SKM-1 (cell line): ENCODE measurements at regions not wholly inside any gene's neighbourhood (a gene's known extent, or its start where the extent isn't known, plus 50 kb on each side); places are given as distances from the start of the nearest gene placed in this dataset.

Experiments used
- DNase-seq: peaks from one replicate; lab custom pipeline; 2025; ENCODE audit not compliant: unreplicated experiment; lab: John Stamatoyannopoulos, UW

- no peak for DNase-seq
These were observed 780.2 kb upstream of the SEL1L start for GRCh38 chr14:82313889-82314288.

- no peak for DNase-seq
These were observed 794.8 kb upstream of the SEL1L start for GRCh38 chr14:82328442-82328841.

- no peak for DNase-seq
These were observed 807.7 kb upstream of the SEL1L start for GRCh38 chr14:82341261-82341810.

- DNase-seq = no peak
These were observed 808.9 kb upstream of the SEL1L start for GRCh38 chr14:82342596-82342995.

GRCh38 chr14:82345184-82345583, 811.5 kb upstream of the SEL1L start:
- DNase-seq = no peak

GRCh38 chr14:82354126-82354525, 820.5 kb upstream of the SEL1L start:
- no peak for DNase-seq

DNA sequence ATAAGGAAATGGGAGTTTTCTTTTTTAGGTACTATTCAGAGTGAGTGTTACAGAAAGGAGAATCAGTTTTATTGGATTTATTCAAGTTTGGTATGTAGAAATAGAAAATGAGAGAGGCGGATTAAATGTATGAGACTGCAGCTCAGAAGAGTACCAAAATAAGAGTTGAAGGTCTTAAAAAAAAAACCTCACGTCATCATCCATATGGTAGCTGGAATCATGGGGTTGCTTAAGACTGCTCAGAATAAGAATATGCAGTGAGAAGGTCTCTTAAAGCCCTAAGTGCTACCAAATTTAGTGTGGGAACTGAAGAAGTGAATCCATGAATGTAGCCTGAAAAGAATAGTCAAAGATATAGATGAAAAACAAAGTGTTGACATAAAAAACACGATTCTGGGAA, 825.5 kb upstream of the SEL1L start:
- DNase-seq = no peak

- DNase-seq = no peak
These were observed 828.8 kb upstream of the SEL1L start for GRCh38 chr14:82362452-82362851.

DNA sequence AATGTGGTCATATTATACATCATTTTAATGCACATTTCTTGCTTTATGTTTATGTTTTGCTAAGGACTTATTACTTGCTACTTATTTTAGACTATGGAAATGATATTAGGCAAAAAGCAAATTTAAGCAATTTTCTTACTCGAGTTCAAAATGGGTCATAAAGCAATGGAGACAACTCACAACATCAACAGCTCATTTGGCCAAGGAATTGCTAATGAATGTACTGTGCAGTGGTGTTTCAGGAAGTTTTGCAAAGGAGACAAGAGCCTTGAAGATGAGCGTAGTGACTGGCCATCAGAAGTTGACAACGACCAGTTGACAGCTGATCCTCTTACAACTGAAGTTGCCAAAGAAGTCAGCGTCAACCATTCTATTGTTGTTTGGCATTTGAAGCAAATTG, 831.8 kb upstream of the SEL1L start:
- no peak for DNase-seq

DNA sequence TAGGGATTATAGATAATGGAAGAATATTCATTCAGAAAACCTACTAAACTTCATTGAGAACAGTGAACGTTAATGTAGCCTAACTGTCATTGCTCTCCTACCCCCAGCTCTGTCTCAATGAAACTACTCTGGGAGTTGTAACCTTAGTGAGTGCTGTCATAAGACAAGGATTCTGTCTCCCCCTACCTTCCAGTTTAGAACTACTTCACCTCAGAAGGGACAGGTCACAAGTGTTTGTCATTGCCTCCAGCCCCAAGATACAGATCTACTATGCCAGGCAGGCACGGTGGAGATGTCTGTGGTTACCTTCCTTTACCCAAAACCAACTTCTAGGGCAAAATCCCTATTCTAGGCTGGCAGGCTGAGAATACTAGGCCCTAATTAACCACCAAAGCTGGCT, 833.1 kb upstream of the SEL1L start:
- no peak for DNase-seq

DNA sequence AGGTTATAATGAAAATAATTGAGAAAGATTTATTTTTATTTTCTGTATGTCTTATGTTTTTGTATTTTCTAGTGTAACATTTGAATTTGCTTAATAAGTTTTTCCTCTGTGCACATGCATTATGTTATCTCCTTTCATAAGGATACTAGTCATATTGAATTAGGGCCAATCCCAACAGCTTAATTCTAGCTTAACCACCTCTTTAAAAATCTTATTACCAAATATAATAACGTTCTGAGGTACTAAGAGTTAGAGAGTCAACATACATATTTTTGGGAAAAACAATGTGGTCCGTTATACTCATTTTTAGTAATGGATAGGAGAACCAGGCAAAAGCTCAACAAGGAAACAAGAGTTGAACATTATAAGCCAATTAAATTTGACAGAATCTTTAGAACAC, 845.6 kb upstream of the SEL1L start:
- DNase-seq = no peak

GRCh38 chr14:82385048-82385447, 851.4 kb upstream of the SEL1L start:
- no peak for DNase-seq

GRCh38 chr14:82387699-82388098, 854.0 kb upstream of the SEL1L start:
- DNase-seq = no peak

GRCh38 chr14:82388488-82388887, 854.8 kb upstream of the SEL1L start:
- DNase-seq = no peak

DNA sequence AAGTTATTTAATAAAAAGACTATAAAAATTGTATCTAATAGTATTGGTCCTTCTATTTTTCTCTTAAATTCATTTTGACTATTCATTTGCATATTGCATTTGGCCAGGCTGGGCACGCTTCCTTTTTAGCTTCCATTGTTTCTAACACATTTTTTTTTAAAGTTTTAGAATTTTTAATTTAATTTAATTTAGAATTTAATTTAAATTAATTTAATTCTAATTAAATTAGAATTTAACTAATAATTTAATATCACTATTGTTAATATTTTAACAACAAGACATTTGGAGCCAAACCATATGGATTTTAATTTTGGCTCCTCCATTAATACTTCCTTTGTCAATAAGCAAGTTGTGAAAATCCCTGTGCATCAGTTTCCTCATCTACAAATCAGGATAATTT, 856.9 kb upstream of the SEL1L start:
- DNase-seq = no peak

- no peak for DNase-seq
These were observed 861.3 kb upstream of the SEL1L start for GRCh38 chr14:82394916-82395315.

- no peak for DNase-seq
These were observed 864.6 kb upstream of the SEL1L start for GRCh38 chr14:82398256-82398655.

GRCh38 chr14:82403987-82404386, 870.3 kb upstream of the SEL1L start:
- DNase-seq = no peak

DNA sequence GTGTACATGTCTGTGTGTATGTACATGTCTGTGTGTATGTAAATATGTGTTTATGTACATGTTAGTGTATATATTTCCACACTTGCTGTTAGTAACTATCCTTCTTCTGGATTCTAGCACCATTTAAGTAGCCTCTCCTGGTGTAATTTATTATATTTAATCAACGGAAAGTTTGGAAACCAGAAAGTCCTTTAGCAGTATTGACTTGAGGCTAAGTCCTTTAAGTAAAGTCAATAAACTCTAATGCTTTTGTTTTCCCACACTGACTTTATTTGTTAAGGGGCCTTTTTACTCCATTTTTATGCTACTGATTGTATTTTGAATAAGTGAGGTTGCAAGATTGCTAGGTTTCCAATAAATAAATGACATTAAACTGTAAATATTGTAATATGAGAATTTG, 876.4 kb upstream of the SEL1L start:
- DNase-seq = no peak

DNA sequence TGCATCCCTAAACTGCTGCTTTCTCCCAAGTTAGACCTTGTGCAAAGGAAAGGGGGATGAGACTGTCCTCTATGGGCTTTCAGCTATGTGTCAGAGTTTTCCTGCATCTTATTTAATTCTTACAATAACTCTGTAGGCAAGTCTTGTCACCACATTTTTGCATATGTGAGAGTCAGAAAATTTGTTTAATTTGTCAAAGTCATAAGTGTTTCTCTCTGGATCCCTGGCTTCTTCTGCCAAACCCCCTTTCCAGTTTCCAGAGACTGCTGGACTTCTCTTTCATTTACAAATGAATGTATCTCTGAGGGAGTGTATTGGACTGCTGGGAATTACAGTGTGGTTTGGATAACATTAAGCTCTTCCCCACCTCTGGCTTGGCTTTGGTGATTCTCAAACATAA, 877.6 kb upstream of the SEL1L start:
- no peak for DNase-seq

- DNase-seq = no peak
These were observed 878.9 kb upstream of the SEL1L start for GRCh38 chr14:82412545-82412944.

DNA sequence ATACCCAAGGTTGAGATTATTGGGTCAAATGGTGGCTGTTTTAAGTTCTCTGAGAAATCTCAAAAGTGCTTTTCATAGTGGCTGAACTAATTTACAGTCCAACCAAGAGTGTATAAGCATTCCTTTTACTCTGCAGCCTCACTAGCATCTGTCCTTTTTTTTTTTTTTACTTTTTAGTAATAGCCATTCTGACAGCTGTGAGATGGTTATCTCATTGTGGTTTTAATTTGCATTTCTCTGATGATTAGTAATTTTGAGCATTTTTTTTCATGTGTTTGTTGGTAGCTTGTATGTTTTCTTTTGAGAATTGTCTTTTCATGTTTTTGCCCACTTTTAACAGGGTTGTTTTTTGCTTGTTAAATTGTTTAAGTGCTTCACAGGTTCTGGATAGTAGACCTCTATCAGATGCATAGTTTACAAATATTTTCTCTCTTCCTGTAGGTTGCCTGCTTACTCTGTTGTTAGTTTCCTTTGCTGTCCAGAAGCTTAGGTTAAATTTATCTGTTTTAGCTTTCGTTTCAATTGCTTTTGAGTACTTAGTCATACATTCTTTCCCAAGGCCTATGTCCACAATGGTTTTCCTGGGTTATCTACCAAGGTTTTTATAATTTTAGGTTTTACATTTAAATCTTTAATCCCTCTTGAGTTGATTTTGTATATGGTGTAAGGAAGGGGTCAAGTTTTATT, 881.3 kb upstream of the SEL1L start:
- no peak for DNase-seq

GRCh38 chr14:82419933-82420332, 886.3 kb upstream of the SEL1L start:
- DNase-seq = no peak
